ENCODE measurements at regions not wholly inside any gene's neighbourhood (a gene's known extent, or its start where the extent isn't known, plus 50 kb on each side); places are given as distances from the start of the nearest gene placed in this dataset.

GRCh38 chrX:42093756-42094155, 170.4 kb upstream of the CASK start:
- no peaks in the 10 kb centered on the region for H3K79me2 ChIP-seq (ENCODE audit: control insufficient read depth, insufficient read depth, low read length)
- no peak overlapping the region for H3K27ac Mint-ChIP-seq
- H3K4me3 Mint-ChIP-seq: peak overlapping the region; percentile 64
- H3K4me1 ChIP-seq (ENCODE audit: control insufficient read depth in 2 of 2, insufficient read depth in 2 of 2, low read length in 2 of 2): peaks cover 0 to 6% of the 10 kb centered on the region in 2 donors
- POLR2A ChIA-PET: no interaction called here
- no peaks in the 10 kb centered on the region for H4K20me1 ChIP-seq (ENCODE audit: control insufficient read depth, insufficient read depth, low read length, poor library complexity, severe bottlenecking)
- no peak overlapping the region for H3K27ac ChIP-seq (ENCODE audit: low read length in 2 of 2)
- CTCF ChIA-PET: interaction anchor here (1.3 kb wide), 1 partner anchor 10 kb away, joined by 3 read pairs; no protein-coding TSS in a partner anchor
- no peak overlapping the region for H2AFZ ChIP-seq (ENCODE audit: insufficient read depth, low read depth, low read length, poor library complexity, severe bottlenecking)
- peak overlapping the region; percentile 0 for H3K4me2 ChIP-seq (replicated peaks; ENCODE audit: low read depth, low read length, poor library complexity, severe bottlenecking)
- no peaks in the 10 kb centered on the region for H3K9me3 ChIP-seq (ENCODE audit: control extremely low read depth in 1 of 3, control insufficient read depth in 2 of 3, insufficient read depth in 1 of 3, low read length in 2 of 3)
- H3K36me3 ChIP-seq (replicated peaks in 1 of 2; ENCODE audit: control extremely low read depth in 1 of 2, control insufficient read depth in 1 of 2, extremely low read depth in 1 of 2, insufficient read depth in 2 of 2, low read length in 1 of 2): no peaks in the 10 kb centered on the region
- DNase-seq: no peak
- H3K27me3 ChIP-seq (replicated peaks in 1 of 4; ENCODE audit: control extremely low read depth in 1 of 4, control insufficient read depth in 3 of 4, insufficient read depth in 4 of 4, low read length in 3 of 4): no peaks in the 10 kb centered on the region
- H3K27me3 Mint-ChIP-seq: no peaks in the 10 kb centered on the region
- WGBS (ENCODE audit: insufficient coverage): no CpG with 5 or more reads among the region's 6 CpGs
- no peaks in the 10 kb centered on the region for H3K9me3 Mint-ChIP-seq (ENCODE audit: insufficient read depth)
- no peak for ATAC-seq (ENCODE audit: low read depth)
- no peak for TF ChIP-seq CTCF (IDR thresholded peaks at IDR 0.05)
- no peak for TF ChIP-seq EZH2 (IDR thresholded peaks at IDR 0.05; ENCODE audit: borderline replicate concordance, insufficient read depth, low read depth, low read length, poor library complexity, severe bottlenecking)
- peaks cover 8% of the 10 kb centered on the region for H3K4me1 Mint-ChIP-seq
- peak overlapping the region in 1 of 5 experiments; percentile 4 for H3K4me3 ChIP-seq (ENCODE audit: control extremely low read depth in 1 of 5, extremely low read depth in 1 of 5, insufficient read depth in 1 of 5, low read depth in 2 of 5, low read length in 4 of 5)
- intact Hi-C loops (cut with micrococcal nuclease): no loop called here
- no peak overlapping the region for H3K9ac ChIP-seq (ENCODE audit: low read length)

- no peaks in the 10 kb centered on the region for H3K27me3 ChIP-seq (replicated peaks in 1 of 4; ENCODE audit: control extremely low read depth in 1 of 4, control insufficient read depth in 3 of 4, insufficient read depth in 4 of 4, low read length in 3 of 4)
- CTCF ChIA-PET: no interaction called here
- H3K9me3 Mint-ChIP-seq (ENCODE audit: insufficient read depth): no peaks in the 10 kb centered on the region
- intact Hi-C loops (cut with micrococcal nuclease): no loop called here
- H3K27me3 Mint-ChIP-seq: no peaks in the 10 kb centered on the region
- H3K4me1 Mint-ChIP-seq: peaks cover 8% of the 10 kb centered on the region
- ATAC-seq (ENCODE audit: low read depth) (no peak), DNase-seq (no peak)
- H3K9me3 ChIP-seq (ENCODE audit: control extremely low read depth in 1 of 3, control insufficient read depth in 2 of 3, insufficient read depth in 1 of 3, low read length in 2 of 3): no peaks in the 10 kb centered on the region
- POLR2A ChIA-PET: no interaction called here
- no peak overlapping the region for H3K4me3 Mint-ChIP-seq
- no peak overlapping the region for H3K9ac ChIP-seq (ENCODE audit: low read length)
- no peak overlapping the region for H3K4me3 ChIP-seq (ENCODE audit: control extremely low read depth in 1 of 5, extremely low read depth in 1 of 5, insufficient read depth in 1 of 5, low read depth in 2 of 5, low read length in 4 of 5)
- no peaks in the 10 kb centered on the region for H3K79me2 ChIP-seq (ENCODE audit: control insufficient read depth, insufficient read depth, low read length)
- H4K20me1 ChIP-seq (ENCODE audit: control insufficient read depth, insufficient read depth, low read length, poor library complexity, severe bottlenecking): no peaks in the 10 kb centered on the region
- H3K27ac ChIP-seq (ENCODE audit: low read length in 2 of 2): no peak overlapping the region
- H2AFZ ChIP-seq (ENCODE audit: insufficient read depth, low read depth, low read length, poor library complexity, severe bottlenecking): no peak overlapping the region
- whole genome bisulfite sequencing (ENCODE audit: insufficient coverage): no CpG with 5 or more reads among the region's 1 CpG
- no peaks in the 10 kb centered on the region for H3K36me3 ChIP-seq (replicated peaks in 1 of 2; ENCODE audit: control extremely low read depth in 1 of 2, control insufficient read depth in 1 of 2, extremely low read depth in 1 of 2, insufficient read depth in 2 of 2, low read length in 1 of 2)
- peaks cover 0 to 6% of the 10 kb centered on the region in 2 donors for H3K4me1 ChIP-seq (ENCODE audit: control insufficient read depth in 2 of 2, insufficient read depth in 2 of 2, low read length in 2 of 2)
- no peak overlapping the region for H3K27ac Mint-ChIP-seq
- no peak for TF ChIP-seq EZH2 (IDR thresholded peaks at IDR 0.05; ENCODE audit: borderline replicate concordance, insufficient read depth, low read depth, low read length, poor library complexity, severe bottlenecking)
- no peak for TF ChIP-seq CTCF (IDR thresholded peaks at IDR 0.05)
- no peak overlapping the region for H3K4me2 ChIP-seq (replicated peaks; ENCODE audit: low read depth, low read length, poor library complexity, severe bottlenecking)
Observed at GRCh38 chrX:42090395-42090794, 167.0 kb upstream of the CASK start.
